IMR-90 (cell line): ENCODE measurements at regions not wholly inside any gene's neighbourhood (a gene's known extent, or its start where the extent isn't known, plus 50 kb on each side); places are given as distances from the start of the nearest gene placed in this dataset.

Source experiments
- ATAC-seq: fragments of 200-7000 bp; cut with Tn5 transposase; 2 replicates; pipeline ENCODE4 v1.9.1; 2020; ENCODE audit warnings: low read depth, mild to moderate bottlenecking, moderate library complexity
- BruUV-seq: library from RNA; stranded (reverse); fragments of 400-500 nt; replicated peaks from 2 replicates; lab custom pipeline; 2021; lab: Mats Ljungman, UMichigan
- CTCF ChIA-PET: fragments of 300-600 bp; formaldehyde crosslinking; extraction: SDS; loops from one replicate; lab custom pipeline; 2021; ENCODE audit warnings: antibody characterized with exemption; lab: Yijun Ruan, JAX
- POLR2A ChIA-PET: fragments of 300-600 bp; sonication (Branson Sonifier 250); formaldehyde crosslinking; loops from one replicate; lab custom pipeline; 2022; ENCODE audit warnings: antibody characterized with exemption; ENCODE audit not compliant: unreplicated experiment; lab: Charles Lee
- DNase-seq: peaks from one replicate; pipeline ENCODE4 v3.0.0; 2013
- H2AFZ ChIP-seq: replicated peaks from 2 replicates; pipeline ENCODE3; 2013; ENCODE audit warnings: low read length, mild to moderate bottlenecking; ENCODE audit not compliant: poor library complexity
- H2AK5ac ChIP-seq: 2 replicates; pipeline ENCODE4 v1.6.1; 2013; ENCODE audit warnings: low read depth, low read length, inconsistent platforms
- H2AK9ac ChIP-seq: replicated peaks from 2 replicates; pipeline ENCODE3; 2013; ENCODE audit warnings: mild to moderate bottlenecking, low read depth, low read length, moderate library complexity; ENCODE audit not compliant: poor library complexity
- H2BK120ac ChIP-seq: 2 replicates; pipeline ENCODE4 v1.6.1; 2013; ENCODE audit warnings: low read depth, low read length, inconsistent platforms
- H2BK15ac ChIP-seq: 3 replicates; pipeline ENCODE4 v1.6.1; 2013; ENCODE audit warnings: low read depth, low read length, inconsistent platforms
- H2BK20ac ChIP-seq: 2 replicates; pipeline ENCODE4 v1.6.1; 2013; ENCODE audit warnings: low read depth, mild to moderate bottlenecking, inconsistent platforms, low read length, moderate library complexity
- H2BK5ac ChIP-seq: 2 replicates; pipeline ENCODE4 v1.6.1; 2013; ENCODE audit warnings: mild to moderate bottlenecking, low read depth, low read length, inconsistent platforms; ENCODE audit not compliant: poor library complexity, severe bottlenecking
- H3K14ac ChIP-seq: replicated peaks from 2 replicates; pipeline ENCODE4 v1.6.1; 2013; ENCODE audit warnings: low read depth, low read length, inconsistent platforms
- H3K18ac ChIP-seq: 2 replicates; pipeline ENCODE4 v1.6.1; 2013; ENCODE audit warnings: low read depth, low read length, control low read depth
- H3K23ac ChIP-seq: 2 replicates; pipeline ENCODE4 v1.6.1; 2013; ENCODE audit warnings: low read depth, low read length, inconsistent platforms
- H3K27ac ChIP-seq: 2 replicates; pipeline ENCODE4 v1.5.1; 2013; ENCODE audit warnings: mild to moderate bottlenecking, control low read depth, low read length; ENCODE audit not compliant: insufficient read depth
- H3K27me3 ChIP-seq: 2 replicates; pipeline ENCODE4 v1.6.1; 2013; ENCODE audit warnings: low read length; ENCODE audit not compliant: control insufficient read depth, insufficient read depth
- H3K36me3 ChIP-seq: 2 replicates; pipeline ENCODE4 v1.6.1; 2013; ENCODE audit warnings: low read length, mixed read lengths; ENCODE audit not compliant: control insufficient read depth, insufficient read depth
- H3K4ac ChIP-seq: 2 replicates; pipeline ENCODE4 v1.6.1; 2013; ENCODE audit warnings: low read depth, low read length, inconsistent platforms
- H3K4me1 ChIP-seq: 2 replicates; pipeline ENCODE4 v1.6.1; 2013; ENCODE audit warnings: low read length, mixed read lengths; ENCODE audit not compliant: control insufficient read depth, insufficient read depth
- H3K4me2 ChIP-seq: 2 replicates; pipeline ENCODE4 v1.6.1; 2013; ENCODE audit warnings: low read depth, mild to moderate bottlenecking, control low read depth, low read length, moderate library complexity
- H3K4me3 ChIP-seq: 2 replicates; pipeline ENCODE4 v1.5.1; 2013; ENCODE audit warnings: low read depth, mild to moderate bottlenecking, control low read depth, low read length, moderate library complexity; ENCODE audit not compliant: insufficient read depth
- H3K56ac ChIP-seq: 2 replicates; pipeline ENCODE4 v1.6.1; 2013; ENCODE audit warnings: low read length, inconsistent platforms; ENCODE audit not compliant: insufficient read depth; ENCODE audit errors: extremely low read depth
- H3K79me1 ChIP-seq, 2 experiments: 2 replicates each; pipeline ENCODE4 v1.6.1; 2013; ENCODE audit warnings: low read length in 2 of 2, inconsistent platforms in 1 of 2, low read depth in 1 of 2
- H3K9ac ChIP-seq: 2 replicates; pipeline ENCODE4 v1.6.1; 2013; ENCODE audit warnings: low read depth, low read length, control low read depth
- H3K9me1 ChIP-seq: 2 replicates; pipeline ENCODE4 v1.6.1; 2013; ENCODE audit warnings: low read length, inconsistent platforms; ENCODE audit not compliant: insufficient read depth
- H3K9me3 ChIP-seq: 2 replicates; pipeline ENCODE4 v1.6.1; 2013; ENCODE audit warnings: low read length; ENCODE audit not compliant: control insufficient read depth, insufficient read depth
- H4K20me1 ChIP-seq: 2 replicates; pipeline ENCODE4 v1.6.1; 2013; ENCODE audit warnings: low read length, inconsistent platforms; ENCODE audit not compliant: insufficient read depth
- H4K5ac ChIP-seq: 2 replicates; pipeline ENCODE4 v1.6.1; 2013; ENCODE audit warnings: mild to moderate bottlenecking, low read depth, low read length, control low read depth
- H4K8ac ChIP-seq, 2 experiments: 2 replicates each; pipeline ENCODE4 v1.6.1; 2013; ENCODE audit warnings: low read depth in 2 of 2, low read length in 2 of 2, control low read depth in 1 of 2, inconsistent platforms in 1 of 2
- H4K91ac ChIP-seq: 2 replicates; pipeline ENCODE4 v1.6.1; 2013; ENCODE audit warnings: low read depth, low read length, inconsistent platforms; ENCODE audit not compliant: insufficient read depth
- CHD1 ChIP-seq: IDR thresholded peaks from 2 replicates; pipeline ENCODE4 v1.6.1; 2012; ENCODE audit warnings: low read depth, low read length, improper control_type of control experiment
- MAZ ChIP-seq: IDR thresholded peaks from 2 replicates; pipeline ENCODE4 v1.6.1; 2012; ENCODE audit warnings: low read depth, mild to moderate bottlenecking, low read length, improper control_type of control experiment, moderate library complexity, borderline replicate concordance
- SMC3 ChIP-seq: fragments of 150-350 bp; IDR thresholded peaks from 2 replicates; pipeline ENCODE4 v1.6.1; 2016; ENCODE audit warnings: low read depth, mild to moderate bottlenecking, antibody characterized with exemption, low read length, moderate library complexity
- dilution Hi-C: fragments of 300-500 bp; cut with HindIII; formaldehyde crosslinking; loops from one replicate; pipeline ENCODE4 v1.14.3; 2018; ENCODE audit warnings: low sequenced_read_pairs; ENCODE audit not compliant: unreplicated experiment
- in situ Hi-C: fragments of 300-500 bp; cut with MboI; formaldehyde crosslinking; loops from 3 replicates; pipeline ENCODE4 v1.14.3; 2019; ENCODE audit warnings: low sequenced_read_pairs, inconsistent platforms, mixed read lengths
- intact Hi-C: fragments of 100-400 bp; cut with micrococcal nuclease; formaldehyde crosslinking; loops from 2 replicates; pipeline ENCODE4 v1.10.0; 2022

- H4K20me1 ChIP-seq, result no peaks in the 10 kb centered on the region
- no peak overlapping the region for H2BK15ac ChIP-seq
- no peaks in the 10 kb centered on the region for H3K4me1 ChIP-seq
- no peak overlapping the region for H3K4me2 ChIP-seq
- no peak overlapping the region for H3K4ac ChIP-seq
- no peak overlapping the region for H3K56ac ChIP-seq
- BruUV-seq, result no TSS peak
- H3K9me1 ChIP-seq, result no peaks in the 10 kb centered on the region
- no peak for TF ChIP-seq SMC3
- TF ChIP-seq MAZ, result no peak
- no peak for TF ChIP-seq CHD1
- H3K23ac ChIP-seq, result no peak overlapping the region
- no peak overlapping the region for H4K5ac ChIP-seq
- DNase-seq (no peak), ATAC-seq (no peak)
- no peaks in the 10 kb centered on the region for H3K79me1 ChIP-seq
- H3K18ac ChIP-seq, result no peak overlapping the region
- dilution Hi-C loops (no loop called here), intact Hi-C loops (no loop called here), in situ Hi-C loops (no loop called here)
- no peak overlapping the region for H2AK5ac ChIP-seq
- no peak overlapping the region for H3K27ac ChIP-seq
- no peak overlapping the region for H2AFZ ChIP-seq
- H2AK9ac ChIP-seq, result no peak overlapping the region
- no peak overlapping the region for H3K4me3 ChIP-seq
- H3K14ac ChIP-seq, result no peak overlapping the region
- H2BK20ac ChIP-seq, result no peak overlapping the region
- no peak overlapping the region for H2BK120ac ChIP-seq
- H4K8ac ChIP-seq, result no peak overlapping the region
- CTCF ChIA-PET, result interaction anchor here (0.6 kb wide), 1 partner anchor 557 kb away, joined by 4 read pairs; no protein-coding TSS in a partner anchor
- H3K36me3 ChIP-seq, result no peaks in the 10 kb centered on the region
- no peak overlapping the region for H3K9ac ChIP-seq
- H3K9me3 ChIP-seq, result no peaks in the 10 kb centered on the region
- H3K27me3 ChIP-seq, result no peaks in the 10 kb centered on the region
- POLR2A ChIA-PET, result no interaction called here
- no peak overlapping the region for H2BK5ac ChIP-seq
- no peak overlapping the region for H4K91ac ChIP-seq
Measured at GRCh38 chr13:75915066-75915465, 278.9 kb downstream of the LMO7 start.
